Neural cell (in vitro differentiated cells): ENCODE measurements at regions not wholly inside any gene's neighbourhood (a gene's known extent, or its start where the extent isn't known, plus 50 kb on each side); places are given as distances from the start of the nearest gene placed in this dataset.

Source experiments
- H2AFZ ChIP-seq: fragments of 200-600, 300-800 bp; sonication (generic), shearing (Covaris generic); 2 replicates; pipeline ENCODE4 v1.6.0; 2014; ENCODE audit warnings: low read depth, mild to moderate bottlenecking, antibody characterized with exemption, low read length, moderate library complexity
- H3F3A ChIP-seq: fragments of 200-600 bp; shearing (Covaris generic); 2 replicates; pipeline ENCODE4 v1.6.1; 2016; ENCODE audit warnings: mild to moderate bottlenecking, moderate library complexity, mixed read lengths, antibody characterized with exemption, low read length; ENCODE audit not compliant: insufficient read depth, poor library complexity, severe bottlenecking
- H3K27ac ChIP-seq: fragments of 200-600, 300-800 bp; sonication (generic), shearing (Covaris generic); 2 replicates; pipeline ENCODE4 v1.5.1; 2014; ENCODE audit warnings: mild to moderate bottlenecking, low read length, moderate library complexity
- H3K27me3 ChIP-seq: fragments of 300-800, 200-600 bp; sonication (generic), shearing (Covaris generic); 2 replicates; pipeline ENCODE4 v1.6.0; 2014; ENCODE audit warnings: mild to moderate bottlenecking, low read depth, low read length, moderate library complexity; ENCODE audit not compliant: insufficient read depth
- H3K36me3 ChIP-seq: fragments of 300-800, 200-600 bp; sonication (generic), shearing (Covaris generic); 2 replicates; pipeline ENCODE4 v1.5.1; 2014; ENCODE audit warnings: mild to moderate bottlenecking, antibody characterized with exemption, low read length, moderate library complexity; ENCODE audit not compliant: insufficient read depth
- H3K4me2 ChIP-seq: fragments of 300-800, 200-600 bp; sonication (generic), shearing (Covaris generic); 2 replicates; pipeline ENCODE4 v1.6.0; 2014; ENCODE audit warnings: mild to moderate bottlenecking, low read length
- H3K4me3 ChIP-seq: fragments of 300-800, 200-600 bp; sonication (generic), shearing (Covaris generic); 2 replicates; pipeline ENCODE4 v1.5.1; 2014; ENCODE audit warnings: mild to moderate bottlenecking, low read length, moderate library complexity
- H3K79me2 ChIP-seq: fragments of 200-600 bp; shearing (Covaris generic); replicated peaks from 2 replicates; pipeline ENCODE4 v1.6.0; 2014; ENCODE audit warnings: mild to moderate bottlenecking, low read length, moderate library complexity; ENCODE audit not compliant: insufficient read depth
- H3K9ac ChIP-seq: fragments of 300-800, 200-600 bp; sonication (generic), shearing (Covaris generic); 2 replicates; pipeline ENCODE4 v1.6.1; 2016; ENCODE audit warnings: mild to moderate bottlenecking, low read length, mixed read lengths
- H3K9me2 ChIP-seq: fragments of 200-600 bp; shearing (Covaris generic); 2 replicates; pipeline ENCODE4 v1.6.1; 2016; ENCODE audit warnings: mild to moderate bottlenecking, low read length, mixed read lengths; ENCODE audit not compliant: insufficient read depth
- H3K9me3 ChIP-seq: fragments of 200-600, 300-800 bp; sonication (generic), shearing (Covaris generic); 2 replicates; pipeline ENCODE4 v1.6.1; 2016; ENCODE audit warnings: mild to moderate bottlenecking, mixed run types, low read length, moderate library complexity, mixed read lengths
- H4K20me1 ChIP-seq: fragments of 200-600 bp; shearing (Covaris generic); 2 replicates; pipeline ENCODE4 v1.6.1; 2016; ENCODE audit warnings: mild to moderate bottlenecking, mixed run types; ENCODE audit not compliant: insufficient read depth
- EP300 ChIP-seq: fragments of 450-650 bp; conservative IDR thresholded peaks from 2 replicates; pipeline ENCODE4 v1.6.1; 2014; ENCODE audit warnings: antibody characterized with exemption, mild to moderate bottlenecking, moderate library complexity; ENCODE audit not compliant: poor library complexity, severe bottlenecking
- EZH2 ChIP-seq: fragments of 200-600, 300-800 bp; shearing (Covaris generic), sonication (generic); IDR thresholded peaks from 2 replicates; pipeline ENCODE4 v1.6.1; 2014; ENCODE audit warnings: antibody characterized with exemption, low read length, borderline replicate concordance, mild to moderate bottlenecking; ENCODE audit not compliant: insufficient read depth, poor library complexity, severe bottlenecking
- MXI1 ChIP-seq: fragments of 450-650 bp; conservative IDR thresholded peaks from 2 replicates; pipeline ENCODE4 v1.6.1; 2014; ENCODE audit warnings: antibody characterized with exemption, mild to moderate bottlenecking; ENCODE audit not compliant: poor library complexity, severe bottlenecking
- POLR2AphosphoS5 ChIP-seq: IDR thresholded peaks from 2 replicates; pipeline ENCODE4 v1.6.1; 2012
- RAD21 ChIP-seq: fragments of 450-650 bp; conservative IDR thresholded peaks from 2 replicates; pipeline ENCODE4 v1.6.1; 2014; ENCODE audit warnings: antibody characterized with exemption, mild to moderate bottlenecking, moderate library complexity
- SMC3 ChIP-seq: fragments of 450-650 bp; conservative IDR thresholded peaks from 2 replicates; pipeline ENCODE4 v1.6.1; 2014; ENCODE audit warnings: antibody characterized with exemption, mild to moderate bottlenecking, moderate library complexity; ENCODE audit not compliant: poor library complexity
- TAF1 ChIP-seq: IDR thresholded peaks from 2 replicates; pipeline ENCODE4 v1.6.1; 2012; ENCODE audit warnings: low read depth
- TF ChIP-seq, protein P1 (sequence below): fragments of 450-650 bp; IDR thresholded peaks from 2 replicates; pipeline ENCODE4 v1.5.1; 2014; ENCODE audit warnings: antibody characterized with exemption, mild to moderate bottlenecking, moderate library complexity; ENCODE audit not compliant: poor library complexity, severe bottlenecking
- TF ChIP-seq, protein P2 (sequence below): IDR thresholded peaks from 2 replicates; pipeline ENCODE4 v1.6.1; 2012; ENCODE audit warnings: borderline replicate concordance

DNA sequence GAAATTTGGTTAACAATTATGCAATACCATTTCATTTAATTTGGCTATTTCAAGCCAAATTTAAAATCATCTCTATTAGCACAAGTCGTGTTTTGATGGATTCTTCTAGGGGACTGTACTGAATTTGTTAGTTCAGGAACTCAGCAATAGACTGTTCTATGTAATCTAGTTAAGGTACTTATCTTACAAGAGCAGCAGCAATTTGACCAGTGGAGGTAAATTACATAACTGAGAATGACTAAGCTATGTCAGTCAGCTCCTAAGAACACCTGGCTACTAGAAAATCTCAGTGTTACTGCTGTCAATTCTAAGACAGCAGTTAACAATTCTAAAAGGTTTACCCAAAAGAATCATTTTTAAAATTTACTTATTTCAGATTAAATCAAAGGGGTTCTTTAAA lies 513.9 kb upstream of the ZWINT start:
- H3K36me3 ChIP-seq, result no peaks in the 10 kb centered on the region
- H3K9me2 ChIP-seq, result no peaks in the 10 kb centered on the region
- TF ChIP-seq POLR2AphosphoS5, result no peak
- no peak for TF ChIP-seq EP300
- TF ChIP-seq, protein P1, sequence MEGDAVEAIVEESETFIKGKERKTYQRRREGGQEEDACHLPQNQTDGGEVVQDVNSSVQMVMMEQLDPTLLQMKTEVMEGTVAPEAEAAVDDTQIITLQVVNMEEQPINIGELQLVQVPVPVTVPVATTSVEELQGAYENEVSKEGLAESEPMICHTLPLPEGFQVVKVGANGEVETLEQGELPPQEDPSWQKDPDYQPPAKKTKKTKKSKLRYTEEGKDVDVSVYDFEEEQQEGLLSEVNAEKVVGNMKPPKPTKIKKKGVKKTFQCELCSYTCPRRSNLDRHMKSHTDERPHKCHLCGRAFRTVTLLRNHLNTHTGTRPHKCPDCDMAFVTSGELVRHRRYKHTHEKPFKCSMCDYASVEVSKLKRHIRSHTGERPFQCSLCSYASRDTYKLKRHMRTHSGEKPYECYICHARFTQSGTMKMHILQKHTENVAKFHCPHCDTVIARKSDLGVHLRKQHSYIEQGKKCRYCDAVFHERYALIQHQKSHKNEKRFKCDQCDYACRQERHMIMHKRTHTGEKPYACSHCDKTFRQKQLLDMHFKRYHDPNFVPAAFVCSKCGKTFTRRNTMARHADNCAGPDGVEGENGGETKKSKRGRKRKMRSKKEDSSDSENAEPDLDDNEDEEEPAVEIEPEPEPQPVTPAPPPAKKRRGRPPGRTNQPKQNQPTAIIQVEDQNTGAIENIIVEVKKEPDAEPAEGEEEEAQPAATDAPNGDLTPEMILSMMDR, result no peak
- no peak for TF ChIP-seq SMC3
- TF ChIP-seq, protein P2, sequence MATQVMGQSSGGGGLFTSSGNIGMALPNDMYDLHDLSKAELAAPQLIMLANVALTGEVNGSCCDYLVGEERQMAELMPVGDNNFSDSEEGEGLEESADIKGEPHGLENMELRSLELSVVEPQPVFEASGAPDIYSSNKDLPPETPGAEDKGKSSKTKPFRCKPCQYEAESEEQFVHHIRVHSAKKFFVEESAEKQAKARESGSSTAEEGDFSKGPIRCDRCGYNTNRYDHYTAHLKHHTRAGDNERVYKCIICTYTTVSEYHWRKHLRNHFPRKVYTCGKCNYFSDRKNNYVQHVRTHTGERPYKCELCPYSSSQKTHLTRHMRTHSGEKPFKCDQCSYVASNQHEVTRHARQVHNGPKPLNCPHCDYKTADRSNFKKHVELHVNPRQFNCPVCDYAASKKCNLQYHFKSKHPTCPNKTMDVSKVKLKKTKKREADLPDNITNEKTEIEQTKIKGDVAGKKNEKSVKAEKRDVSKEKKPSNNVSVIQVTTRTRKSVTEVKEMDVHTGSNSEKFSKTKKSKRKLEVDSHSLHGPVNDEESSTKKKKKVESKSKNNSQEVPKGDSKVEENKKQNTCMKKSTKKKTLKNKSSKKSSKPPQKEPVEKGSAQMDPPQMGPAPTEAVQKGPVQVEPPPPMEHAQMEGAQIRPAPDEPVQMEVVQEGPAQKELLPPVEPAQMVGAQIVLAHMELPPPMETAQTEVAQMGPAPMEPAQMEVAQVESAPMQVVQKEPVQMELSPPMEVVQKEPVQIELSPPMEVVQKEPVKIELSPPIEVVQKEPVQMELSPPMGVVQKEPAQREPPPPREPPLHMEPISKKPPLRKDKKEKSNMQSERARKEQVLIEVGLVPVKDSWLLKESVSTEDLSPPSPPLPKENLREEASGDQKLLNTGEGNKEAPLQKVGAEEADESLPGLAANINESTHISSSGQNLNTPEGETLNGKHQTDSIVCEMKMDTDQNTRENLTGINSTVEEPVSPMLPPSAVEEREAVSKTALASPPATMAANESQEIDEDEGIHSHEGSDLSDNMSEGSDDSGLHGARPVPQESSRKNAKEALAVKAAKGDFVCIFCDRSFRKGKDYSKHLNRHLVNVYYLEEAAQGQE, result no peak
- no peak for TF ChIP-seq RAD21
- no peak for TF ChIP-seq MXI1
- no peak for TF ChIP-seq EZH2
- no peak for TF ChIP-seq TAF1
- no peaks in the 10 kb centered on the region for H3K79me2 ChIP-seq
- no peak overlapping the region for H3K27ac ChIP-seq
- H4K20me1 ChIP-seq, result no peaks in the 10 kb centered on the region
- H3F3A ChIP-seq, result no peaks in the 10 kb centered on the region
- H3K4me2 ChIP-seq, result no peak overlapping the region
- H2AFZ ChIP-seq, result no peak overlapping the region
- H3K4me3 ChIP-seq, result no peak overlapping the region
- no peaks in the 10 kb centered on the region for H3K9me3 ChIP-seq
- no peaks in the 10 kb centered on the region for H3K27me3 ChIP-seq
- H3K9ac ChIP-seq, result no peak overlapping the region

DNA sequence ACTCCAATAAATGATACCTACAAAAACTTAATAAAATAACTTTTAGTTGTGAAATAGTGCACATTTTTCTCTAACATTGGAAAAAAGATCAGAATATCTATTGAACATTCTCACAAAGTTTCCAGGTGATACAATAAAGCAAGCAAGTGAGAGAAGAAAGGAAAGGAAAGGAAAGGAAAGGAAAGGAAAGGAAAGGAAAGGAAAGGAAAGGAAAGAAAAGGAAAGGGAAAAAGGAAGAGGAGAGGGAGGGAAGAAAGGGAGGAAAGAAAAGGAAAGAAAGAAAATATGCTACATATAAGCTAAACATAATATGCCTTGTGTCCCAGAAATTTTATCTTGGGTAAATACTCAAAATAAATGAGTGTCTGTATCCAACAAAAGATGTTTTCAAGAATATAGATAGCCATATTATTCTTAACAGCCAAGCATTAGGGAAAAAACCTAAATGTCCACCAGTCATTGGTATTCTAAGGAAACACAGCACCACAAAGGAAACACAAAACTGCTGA lies 510.2 kb upstream of the ZWINT start:
- Histone ChIP-seq H3K36me3 (no peaks in the 10 kb centered on the region), H3K9me3 (no peaks in the 10 kb centered on the region), H3K27ac (no peak overlapping the region), H3K4me3 (no peak overlapping the region), H3K79me2 (no peaks in the 10 kb centered on the region), H4K20me1 (no peaks in the 10 kb centered on the region), H3K4me2 (no peak overlapping the region), H2AFZ (no peak overlapping the region), H3K9ac (no peak overlapping the region), H3F3A (no peaks in the 10 kb centered on the region), H3K9me2 (no peaks in the 10 kb centered on the region), H3K27me3 (no peaks in the 10 kb centered on the region)
- TF ChIP-seq, protein P1, result no peak
- TF ChIP-seq EP300, result no peak
- no peak for TF ChIP-seq TAF1
- TF ChIP-seq RAD21, result no peak
- no peak for TF ChIP-seq POLR2AphosphoS5
- TF ChIP-seq EZH2, result no peak
- TF ChIP-seq, protein P2, result no peak
- TF ChIP-seq MXI1, result no peak
- TF ChIP-seq SMC3, result no peak
